ENCODE measurements at regions not wholly inside any gene's neighbourhood (a gene's known extent, or its start where the extent isn't known, plus 50 kb on each side); places are given as distances from the start of the nearest gene placed in this dataset.
"Not testable (repeated sequence)": the region's sequence is repeated elsewhere in the genome, so short reads cannot be mapped to it uniquely, and the experiment has no call there.

DNA sequence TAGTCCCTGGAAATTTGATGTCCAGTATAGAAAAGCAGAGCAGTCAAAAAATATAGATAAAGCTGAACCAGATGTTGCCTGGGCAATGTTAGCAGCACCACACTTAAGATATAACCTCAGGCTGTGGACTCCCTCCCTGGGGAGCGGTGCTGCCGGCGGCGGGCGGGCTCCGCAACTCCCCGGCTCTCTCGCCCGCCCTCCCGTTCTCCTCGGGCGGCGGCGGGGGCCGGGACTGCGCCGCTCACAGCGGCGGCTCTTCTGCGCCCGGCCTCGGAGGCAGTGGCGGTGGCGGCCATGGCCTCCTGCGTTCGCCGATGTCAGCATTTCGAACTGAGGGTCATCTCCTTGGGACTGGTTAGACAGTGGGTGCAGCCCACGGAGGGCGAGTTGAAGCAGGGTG lies 86.9 kb upstream of the GOLGA6L6 start:
- TF ChIP-seq GLIS3 (CRISPR knock-in tag; IDR thresholded peaks at IDR 0.05); ZNF70 (CRISPR knock-in tag; IDR thresholded peaks at IDR 0.05); ZNF8 (CRISPR knock-in tag; IDR thresholded peaks at IDR 0.05); CSDC2 (CRISPR knock-in tag; IDR thresholded peaks at IDR 0.05); BACH2 (CRISPR knock-in tag; IDR thresholded peaks at IDR 0.05; ENCODE audit: borderline replicate concordance): not testable (repeated sequence)
- TF ChIP-seq, protein P1, sequence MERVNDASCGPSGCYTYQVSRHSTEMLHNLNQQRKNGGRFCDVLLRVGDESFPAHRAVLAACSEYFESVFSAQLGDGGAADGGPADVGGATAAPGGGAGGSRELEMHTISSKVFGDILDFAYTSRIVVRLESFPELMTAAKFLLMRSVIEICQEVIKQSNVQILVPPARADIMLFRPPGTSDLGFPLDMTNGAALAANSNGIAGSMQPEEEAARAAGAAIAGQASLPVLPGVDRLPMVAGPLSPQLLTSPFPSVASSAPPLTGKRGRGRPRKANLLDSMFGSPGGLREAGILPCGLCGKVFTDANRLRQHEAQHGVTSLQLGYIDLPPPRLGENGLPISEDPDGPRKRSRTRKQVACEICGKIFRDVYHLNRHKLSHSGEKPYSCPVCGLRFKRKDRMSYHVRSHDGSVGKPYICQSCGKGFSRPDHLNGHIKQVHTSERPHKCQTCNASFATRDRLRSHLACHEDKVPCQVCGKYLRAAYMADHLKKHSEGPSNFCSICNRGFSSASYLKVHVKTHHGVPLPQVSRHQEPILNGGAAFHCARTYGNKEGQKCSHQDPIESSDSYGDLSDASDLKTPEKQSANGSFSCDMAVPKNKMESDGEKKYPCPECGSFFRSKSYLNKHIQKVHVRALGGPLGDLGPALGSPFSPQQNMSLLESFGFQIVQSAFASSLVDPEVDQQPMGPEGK (CRISPR knock-in tag; IDR thresholded peaks at IDR 0.05; ENCODE audit: borderline replicate concordance), result not testable (repeated sequence)

Data from SK-N-SH treated with all-trans-retinoic acid at 6 μM for 48 hours (cell line).